H9 (cell line): ENCODE measurements at regions not wholly inside any gene's neighbourhood (a gene's known extent, or its start where the extent isn't known, plus 50 kb on each side); places are given as distances from the start of the nearest gene placed in this dataset.

Source experiments
- DNase-seq: peaks from one replicate; pipeline ENCODE4 v3.0.0-alpha.2; 2017
- H2AFZ ChIP-seq: one replicate; pipeline ENCODE4 v1.6.1; 2013; ENCODE audit warnings: mild to moderate bottlenecking, low read length, control low read depth, moderate library complexity
- H2AK5ac ChIP-seq: 2 replicates; pipeline ENCODE4 v1.6.1; 2013; ENCODE audit warnings: low read length, control low read depth, mixed read lengths; ENCODE audit not compliant: insufficient read length
- H2BK120ac ChIP-seq: one replicate; pipeline ENCODE4 v1.6.1; 2013; ENCODE audit warnings: low read depth, mild to moderate bottlenecking, low read length, control low read depth, inconsistent platforms; ENCODE audit not compliant: poor library complexity, severe bottlenecking
- H2BK12ac ChIP-seq: 2 replicates; pipeline ENCODE4 v1.6.1; 2013; ENCODE audit warnings: low read length, control low read depth, mixed read lengths, low read depth; ENCODE audit not compliant: insufficient read length
- H2BK15ac ChIP-seq: 2 replicates; pipeline ENCODE4 v1.6.1; 2013; ENCODE audit warnings: low read depth, low read length, control low read depth
- H2BK20ac ChIP-seq: one replicate; pipeline ENCODE4 v1.6.1; 2013; ENCODE audit warnings: low read depth, mild to moderate bottlenecking, low read length, control low read depth, inconsistent platforms; ENCODE audit not compliant: poor library complexity, severe bottlenecking
- H2BK5ac ChIP-seq: 2 replicates; pipeline ENCODE4 v1.6.1; 2013; ENCODE audit warnings: low read length, control low read depth, mixed read lengths; ENCODE audit not compliant: insufficient read length
- H3K14ac ChIP-seq: 2 replicates; pipeline ENCODE4 v1.6.1; 2013; ENCODE audit warnings: low read length, control low read depth; ENCODE audit not compliant: insufficient read depth
- H3K18ac ChIP-seq: 2 replicates; pipeline ENCODE4 v1.6.1; 2013; ENCODE audit warnings: low read depth, mild to moderate bottlenecking, mixed read lengths, low read length, control low read depth; ENCODE audit not compliant: insufficient read length
- H3K23ac ChIP-seq: 2 replicates; pipeline ENCODE4 v1.6.1; 2013; ENCODE audit warnings: low read length, control low read depth, mixed read lengths, low read depth; ENCODE audit not compliant: insufficient read length
- H3K23me2 ChIP-seq: 2 replicates; pipeline ENCODE4 v1.6.1; 2013; ENCODE audit warnings: low read depth, mild to moderate bottlenecking, mixed read lengths, low read length, control low read depth; ENCODE audit not compliant: insufficient read length, poor library complexity, severe bottlenecking
- H3K27ac ChIP-seq: 2 replicates; pipeline ENCODE4 v1.5.1; 2013; ENCODE audit warnings: low read length, control low read depth, mixed read lengths, low read depth; ENCODE audit not compliant: insufficient read length
- H3K27me3 ChIP-seq: 2 replicates; pipeline ENCODE4 v1.6.1; 2013; ENCODE audit warnings: low read length, control low read depth, inconsistent platforms; ENCODE audit not compliant: insufficient read depth
- H3K4ac ChIP-seq: 2 replicates; pipeline ENCODE4 v1.6.1; 2013; ENCODE audit warnings: low read depth, mild to moderate bottlenecking, control low read depth, inconsistent platforms, low read length, moderate library complexity
- H3K4me1 ChIP-seq: 2 replicates; pipeline ENCODE4 v1.6.1; 2013; ENCODE audit warnings: low read length, control low read depth, inconsistent platforms; ENCODE audit not compliant: insufficient read depth
- H3K4me2 ChIP-seq: 2 replicates; pipeline ENCODE4 v1.6.1; 2013; ENCODE audit warnings: low read length, control low read depth, mixed read lengths; ENCODE audit not compliant: insufficient read length, insufficient read depth
- H3K56ac ChIP-seq: 2 replicates; pipeline ENCODE4 v1.6.1; 2013; ENCODE audit warnings: low read depth, mild to moderate bottlenecking, mixed read lengths, low read length, control low read depth; ENCODE audit not compliant: insufficient read length
- H3K79me1 ChIP-seq: 2 replicates; pipeline ENCODE4 v1.6.1; 2013; ENCODE audit warnings: low read depth, mild to moderate bottlenecking, moderate library complexity, low read length, control low read depth, inconsistent platforms; ENCODE audit not compliant: insufficient read depth, poor library complexity, severe bottlenecking
- H3K79me2 ChIP-seq: 2 replicates; pipeline ENCODE4 v1.6.1; 2013; ENCODE audit warnings: low read length, control low read depth, inconsistent platforms; ENCODE audit not compliant: insufficient read depth
- H3K9ac ChIP-seq: 2 replicates; pipeline ENCODE4 v1.6.1; 2013; ENCODE audit warnings: low read length, control low read depth, mixed read lengths; ENCODE audit not compliant: insufficient read length; ENCODE audit errors: extremely low read depth
- H3K9me3 ChIP-seq: one replicate; pipeline ENCODE4 v1.6.1; 2013; ENCODE audit warnings: low read depth, low read length, inconsistent platforms; ENCODE audit not compliant: control insufficient read depth
- H3T11ph ChIP-seq: one replicate; pipeline ENCODE4 v1.6.1; 2013; ENCODE audit warnings: mild to moderate bottlenecking, low read length, control low read depth, inconsistent platforms
- H4K20me1 ChIP-seq: one replicate; pipeline ENCODE4 v1.6.1; 2013; ENCODE audit not compliant: control insufficient read depth, insufficient read length, insufficient read depth
- H4K5ac ChIP-seq: 2 replicates; pipeline ENCODE4 v1.6.1; 2013; ENCODE audit warnings: low read depth, mild to moderate bottlenecking, mixed read lengths, low read length, control low read depth; ENCODE audit not compliant: insufficient read length
- H4K8ac ChIP-seq: replicated peaks from 2 replicates; pipeline ENCODE4 v1.6.1; 2013; ENCODE audit warnings: low read length, control low read depth, mixed read lengths, low read depth; ENCODE audit not compliant: insufficient read length
- H4K91ac ChIP-seq: 2 replicates; pipeline ENCODE4 v1.6.1; 2013; ENCODE audit warnings: low read depth, mild to moderate bottlenecking, moderate library complexity, mixed read lengths, low read length, control low read depth; ENCODE audit not compliant: insufficient read length
- H3K27ac Mint-ChIP-seq, 3 experiments: 2 replicates in 2 of 3; 3 replicates in 1 of 3; pipeline ENCODE4 v1.8.0; 2020 to 2021; ENCODE audit warnings: mixed read lengths in 3 of 3, mild to moderate bottlenecking in 1 of 3, moderate library complexity in 1 of 3
- H3K27me3 Mint-ChIP-seq: 2 replicates; pipeline ENCODE4 v1.8.0; 2021; ENCODE audit warnings: low read depth, mild to moderate bottlenecking, moderate library complexity, mixed read lengths
- H3K36me3 Mint-ChIP-seq, 3 experiments: 2 replicates in 2 of 3; 3 replicates in 1 of 3; pipeline ENCODE4 v1.8.0; 2020 to 2021; ENCODE audit warnings: low read depth in 3 of 3, mixed read lengths in 3 of 3; ENCODE audit not compliant: insufficient read depth in 1 of 3
- H3K4me1 Mint-ChIP-seq, 2 experiments: 2 replicates each; pipeline ENCODE4 v1.8.0; 2020; ENCODE audit warnings: mixed read lengths in 2 of 2
- H3K4me3 Mint-ChIP-seq, 2 experiments: 2 replicates in 1 of 2; 3 replicates in 1 of 2; pipeline ENCODE4 v1.8.0; 2020 to 2021; ENCODE audit warnings: mild to moderate bottlenecking in 2 of 2, mixed read lengths in 2 of 2, moderate library complexity in 1 of 2
- H3K9me3 Mint-ChIP-seq, 2 experiments: 2 replicates in 1 of 2; 3 replicates in 1 of 2; pipeline ENCODE4 v1.8.0; 2020; ENCODE audit warnings: mild to moderate bottlenecking in 2 of 2, mixed read lengths in 2 of 2, moderate library complexity in 1 of 2
- TF ChIP-seq, protein P1 (sequence below): fragments of 200-600 bp; sonication (generic); conservative IDR thresholded peaks from 3 replicates; pipeline ENCODE4 v1.8.0; 2021; ENCODE audit warnings: antibody characterized with exemption, mild to moderate bottlenecking

DNA sequence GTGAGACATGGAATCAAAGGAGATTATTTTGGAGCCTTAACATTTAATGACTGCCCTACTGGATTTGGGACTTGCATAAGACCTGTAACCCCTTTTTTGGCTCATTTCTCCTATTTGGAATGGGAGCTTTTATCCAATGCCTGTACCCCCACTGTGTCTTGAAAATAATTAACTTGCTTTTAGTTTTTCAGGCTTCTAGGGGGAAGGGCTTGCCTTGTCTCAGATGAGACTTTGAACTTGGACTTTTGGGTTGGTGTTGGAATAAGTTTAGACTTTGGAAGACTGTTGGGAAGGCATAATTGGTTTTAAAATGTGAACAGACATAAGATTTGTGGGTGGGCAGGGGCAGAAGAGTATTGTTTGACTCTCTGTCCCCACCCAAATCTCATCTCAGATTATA, 189.1 kb upstream of the POU3F4 start:
- Histone ChIP-seq H3K9me3 (peaks cover 14% of the 10 kb centered on the region), H2AFZ (no peak overlapping the region), H3K4me1 (no peaks in the 10 kb centered on the region), H2BK12ac (no peak overlapping the region), H3K27me3 (no peaks in the 10 kb centered on the region), H3K23me2 (no peaks in the 10 kb centered on the region), H3K4ac (no peak overlapping the region), H2BK5ac (no peak overlapping the region), H3K79me1 (no peaks in the 10 kb centered on the region), H3K79me2 (no peaks in the 10 kb centered on the region), H3T11ph (no peak overlapping the region), H4K8ac (no peak overlapping the region), H3K4me2 (no peak overlapping the region), H3K14ac (no peak overlapping the region), H4K20me1 (no peaks in the 10 kb centered on the region), H2AK5ac (no peak overlapping the region), H2BK20ac (no peak overlapping the region), H4K91ac (no peak overlapping the region), H3K9ac (no peak overlapping the region), H4K5ac (no peak overlapping the region), H2BK120ac (no peak overlapping the region), H3K18ac (no peak overlapping the region), H2BK15ac (no peak overlapping the region), H3K27ac (no peak overlapping the region), H3K56ac (no peak overlapping the region), H3K23ac (no peak overlapping the region)
- no peaks in the 10 kb centered on the region for H3K27me3 Mint-ChIP-seq
- H3K4me3 Mint-ChIP-seq, result no peak overlapping the region; a peak in 1 of 5 replicates
- peaks cover 61 to 68% of the 10 kb centered on the region in 2 experiments for H3K9me3 Mint-ChIP-seq
- no peak for DNase-seq
- TF ChIP-seq, protein P1, sequence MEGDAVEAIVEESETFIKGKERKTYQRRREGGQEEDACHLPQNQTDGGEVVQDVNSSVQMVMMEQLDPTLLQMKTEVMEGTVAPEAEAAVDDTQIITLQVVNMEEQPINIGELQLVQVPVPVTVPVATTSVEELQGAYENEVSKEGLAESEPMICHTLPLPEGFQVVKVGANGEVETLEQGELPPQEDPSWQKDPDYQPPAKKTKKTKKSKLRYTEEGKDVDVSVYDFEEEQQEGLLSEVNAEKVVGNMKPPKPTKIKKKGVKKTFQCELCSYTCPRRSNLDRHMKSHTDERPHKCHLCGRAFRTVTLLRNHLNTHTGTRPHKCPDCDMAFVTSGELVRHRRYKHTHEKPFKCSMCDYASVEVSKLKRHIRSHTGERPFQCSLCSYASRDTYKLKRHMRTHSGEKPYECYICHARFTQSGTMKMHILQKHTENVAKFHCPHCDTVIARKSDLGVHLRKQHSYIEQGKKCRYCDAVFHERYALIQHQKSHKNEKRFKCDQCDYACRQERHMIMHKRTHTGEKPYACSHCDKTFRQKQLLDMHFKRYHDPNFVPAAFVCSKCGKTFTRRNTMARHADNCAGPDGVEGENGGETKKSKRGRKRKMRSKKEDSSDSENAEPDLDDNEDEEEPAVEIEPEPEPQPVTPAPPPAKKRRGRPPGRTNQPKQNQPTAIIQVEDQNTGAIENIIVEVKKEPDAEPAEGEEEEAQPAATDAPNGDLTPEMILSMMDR, result no peak
- H3K4me1 Mint-ChIP-seq, result no peaks in the 10 kb centered on the region
- no peak overlapping the region for H3K27ac Mint-ChIP-seq
- H3K36me3 Mint-ChIP-seq, result no peaks in the 10 kb centered on the region
